Upper lobe of left lung (tissue), 6 donors: ENCODE measurements at regions not wholly inside any gene's neighbourhood (a gene's known extent, or its start where the extent isn't known, plus 50 kb on each side); places are given as distances from the start of the nearest gene placed in this dataset.

Source experiments
- ATAC-seq, 2 donors: fragments of 200-7000 bp; cut with Tn5 transposase; one replicate each; pipeline ENCODE4 v1.9.1; 2022; ENCODE audit warnings: mild to moderate bottlenecking in 2 of 2, moderate library complexity in 2 of 2; ENCODE audit not compliant: low FRiP score in 2 of 2
- DNase-seq, 2 donors: peaks; one replicate each; pipeline ENCODE4 v3.0.0-alpha.2; 2019 to 2020
- H3K27ac ChIP-seq, 4 donors: fragments of 200-600 bp; sonication (generic); one replicate each; pipeline ENCODE4 v1.5.1; 2016 to 2019
- H3K27me3 ChIP-seq, 4 donors: fragments of 200-600 bp; sonication (generic); one replicate each; pipeline ENCODE4 v1.5.1; 2017 to 2019
- H3K36me3 ChIP-seq, 4 donors: fragments of 200-600 bp; sonication (generic); one replicate each; pipeline ENCODE4 v1.5.1; 2016 to 2019
- H3K4me1 ChIP-seq, 4 donors: fragments of 200-600 bp; sonication (generic); one replicate each; pipeline ENCODE4 v1.5.1; 2018 to 2019
- H3K4me3 ChIP-seq, 4 donors: fragments of 200-600 bp; sonication (generic); one replicate each; pipeline ENCODE4 v1.5.1; 2017 to 2019; ENCODE audit warnings: mild to moderate bottlenecking in 2 of 4, moderate library complexity in 1 of 4
- H3K9me3 ChIP-seq, 4 donors: fragments of 200-600 bp; sonication (generic); one replicate each; pipeline ENCODE4 v1.5.1; 2018 to 2019
- EP300 ChIP-seq, 4 donors: sonication (generic); formaldehyde crosslinking; IDR thresholded peaks; one replicate each; pipeline ENCODE4 v1.5.1; 2017; ENCODE audit warnings: antibody characterized with exemption in 4 of 4, control low read depth in 2 of 4
- POLR2A ChIP-seq, 4 donors: fragments of 450-650 bp; IDR thresholded peaks; one replicate each; pipeline ENCODE4 v1.5.1; 2016 to 2017; ENCODE audit warnings: antibody characterized with exemption in 4 of 4, mild to moderate bottlenecking in 2 of 4
- POLR2AphosphoS5 ChIP-seq, 2 donors: sonication (generic); formaldehyde crosslinking; IDR thresholded peaks; one replicate each; pipeline ENCODE4 v1.5.1; 2017; ENCODE audit warnings: antibody characterized with exemption in 2 of 2
- WGBS, 2 donors: methylation state at CpG; one replicate each; pipeline ENCODE4 v1.1.5; 2017 to 2018; 5-methylcytosine and 5-hydroxymethylcytosine counted together
- TF ChIP-seq, protein P1 (sequence below), 6 experiments: fragments of 450-650 bp in 4 of 6; fragments of 200-600 bp in 2 of 6; sonication (generic) in 2 of 6; IDR thresholded peaks; one replicate each; pipeline ENCODE4 v1.5.1; 2016 to 2019; ENCODE audit warnings: antibody characterized with exemption in 6 of 6
- donor health status: DM: no; HTN: no; CAD: no; lungs with moderate emphysema.
- donor health status: DM: no; HTN: yes; CAD: no; lungs with severe emphysema.

DNA sequence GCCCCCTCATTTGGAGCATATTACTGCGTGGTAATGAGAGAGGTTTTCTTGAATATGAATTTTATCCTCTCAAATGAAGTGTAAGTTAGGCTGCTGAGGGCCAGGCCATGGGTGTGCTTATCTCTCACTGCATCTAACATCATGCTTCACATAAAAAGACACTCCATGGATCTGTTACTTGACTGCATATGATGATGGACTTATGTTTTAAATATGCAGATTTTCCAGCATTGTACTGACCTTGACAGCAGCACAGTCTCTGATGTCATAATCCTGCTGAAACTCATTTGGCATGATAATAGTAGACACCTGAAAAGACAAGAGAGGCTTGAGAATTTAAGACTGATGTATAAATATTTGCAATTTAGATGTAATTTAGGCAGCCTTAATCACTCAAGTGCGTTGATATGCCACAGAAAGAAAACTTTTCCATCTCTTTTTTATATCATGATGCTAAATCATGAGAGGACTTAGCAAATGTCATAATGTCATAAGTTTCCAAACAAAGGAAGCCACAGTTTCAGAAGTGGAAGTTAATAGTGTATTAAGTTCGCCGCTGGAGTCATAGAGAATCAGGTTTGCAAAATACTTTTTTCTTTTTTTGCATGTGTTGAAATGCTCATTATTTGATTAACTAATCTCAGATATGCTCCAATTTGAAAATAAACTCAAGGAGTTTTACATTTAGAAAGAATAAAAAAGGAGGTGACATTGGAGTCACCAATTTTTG lies 62.7 kb upstream of the CD302 start:
- Histone ChIP-seq H3K27me3 (no peaks in the 10 kb centered on the region), H3K27ac (no peak overlapping the region), H3K4me3 (no peak overlapping the region), H3K36me3 (no peaks in the 10 kb centered on the region), H3K4me1 (peaks cover 0 to under 1% (median 0%) of the 10 kb centered on the region in 4 donors), H3K9me3 (no peaks in the 10 kb centered on the region)
- DNase-seq (no peak), ATAC-seq (no peak)
- no peak for TF ChIP-seq EP300 (IDR thresholded peaks at IDR 0.05)
- no peak for TF ChIP-seq POLR2AphosphoS5 (IDR thresholded peaks at IDR 0.05)
- TF ChIP-seq POLR2A (IDR thresholded peaks at IDR 0.05), result no peak
- TF ChIP-seq, protein P1, sequence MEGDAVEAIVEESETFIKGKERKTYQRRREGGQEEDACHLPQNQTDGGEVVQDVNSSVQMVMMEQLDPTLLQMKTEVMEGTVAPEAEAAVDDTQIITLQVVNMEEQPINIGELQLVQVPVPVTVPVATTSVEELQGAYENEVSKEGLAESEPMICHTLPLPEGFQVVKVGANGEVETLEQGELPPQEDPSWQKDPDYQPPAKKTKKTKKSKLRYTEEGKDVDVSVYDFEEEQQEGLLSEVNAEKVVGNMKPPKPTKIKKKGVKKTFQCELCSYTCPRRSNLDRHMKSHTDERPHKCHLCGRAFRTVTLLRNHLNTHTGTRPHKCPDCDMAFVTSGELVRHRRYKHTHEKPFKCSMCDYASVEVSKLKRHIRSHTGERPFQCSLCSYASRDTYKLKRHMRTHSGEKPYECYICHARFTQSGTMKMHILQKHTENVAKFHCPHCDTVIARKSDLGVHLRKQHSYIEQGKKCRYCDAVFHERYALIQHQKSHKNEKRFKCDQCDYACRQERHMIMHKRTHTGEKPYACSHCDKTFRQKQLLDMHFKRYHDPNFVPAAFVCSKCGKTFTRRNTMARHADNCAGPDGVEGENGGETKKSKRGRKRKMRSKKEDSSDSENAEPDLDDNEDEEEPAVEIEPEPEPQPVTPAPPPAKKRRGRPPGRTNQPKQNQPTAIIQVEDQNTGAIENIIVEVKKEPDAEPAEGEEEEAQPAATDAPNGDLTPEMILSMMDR (IDR thresholded peaks at IDR 0.05), result no peak
- 86 to 89% methylated on average over 4 of the region's 4 CpGs for WGBS, 2 donors

DNA sequence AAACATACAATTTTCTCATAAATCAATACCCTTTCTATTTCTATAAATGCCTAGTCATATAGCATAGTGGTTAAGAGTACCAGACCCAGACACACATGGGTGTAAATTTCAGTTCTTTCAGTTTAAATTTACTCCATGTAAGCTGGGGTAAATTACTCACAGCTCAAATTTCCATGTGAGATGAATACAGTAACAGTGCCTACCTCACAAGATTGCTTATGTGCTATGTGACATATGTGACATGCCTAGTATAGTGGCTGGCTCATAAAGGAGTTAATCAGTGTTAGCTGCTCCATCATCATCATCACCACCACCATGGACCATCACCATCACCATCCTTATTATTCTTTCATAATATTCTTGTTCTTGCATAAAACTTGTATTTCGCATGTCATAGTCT lies 61.6 kb upstream of the CD302 start:
- DNase-seq, result no peak
- no peak overlapping the region for H3K4me3 ChIP-seq
- TF ChIP-seq, protein P1 (IDR thresholded peaks at IDR 0.05), result no peak
- no peak for TF ChIP-seq POLR2AphosphoS5 (IDR thresholded peaks at IDR 0.05)
- no peak for TF ChIP-seq EP300 (IDR thresholded peaks at IDR 0.05)
- TF ChIP-seq POLR2A (IDR thresholded peaks at IDR 0.05), result no peak
- no peak overlapping the region for H3K27ac ChIP-seq
- no peaks in the 10 kb centered on the region for H3K9me3 ChIP-seq
- no peaks in the 10 kb centered on the region for H3K36me3 ChIP-seq
- no peak for ATAC-seq
- no peaks in the 10 kb centered on the region for H3K27me3 ChIP-seq
- peaks cover 0 to 4% (median 0%) of the 10 kb centered on the region in 4 donors for H3K4me1 ChIP-seq
- WGBS, 2 donors, result 67 to 77% methylated on average over 1 of the region's 1 CpG

DNA sequence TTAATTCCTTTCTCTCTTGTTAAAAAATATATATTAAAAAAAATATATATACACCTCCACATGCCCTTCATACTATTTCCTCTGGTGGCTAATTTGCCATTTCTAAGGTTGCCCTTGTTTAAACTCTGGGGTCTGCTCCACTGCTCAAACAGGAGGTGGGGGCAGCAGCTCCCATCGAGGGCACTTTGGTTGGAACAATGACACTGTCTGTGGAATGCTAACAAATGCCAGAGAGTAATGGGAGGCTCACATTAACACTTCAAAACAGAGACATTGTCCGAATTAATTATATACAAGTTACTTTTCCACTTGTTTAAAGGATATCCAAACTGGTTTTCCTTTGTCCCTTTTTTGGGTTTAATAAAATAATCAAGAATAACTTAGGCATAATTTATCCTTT lies 58.8 kb upstream of the CD302 start:
- DNase-seq, result no peak
- 33 to 55% methylated on average over 2 of the region's 2 CpGs for WGBS, 2 donors
- Histone ChIP-seq H3K27me3 (no peaks in the 10 kb centered on the region), H3K4me3 (no peak overlapping the region), H3K9me3 (no peaks in the 10 kb centered on the region), H3K36me3 (no peaks in the 10 kb centered on the region), H3K27ac (no peak overlapping the region), H3K4me1 (peaks cover 0 to 4% (median 0%) of the 10 kb centered on the region in 4 donors)
- no peak for TF ChIP-seq EP300 (IDR thresholded peaks at IDR 0.05)
- TF ChIP-seq, protein P1 (IDR thresholded peaks at IDR 0.05), result no peak
- no peak for ATAC-seq

DNA sequence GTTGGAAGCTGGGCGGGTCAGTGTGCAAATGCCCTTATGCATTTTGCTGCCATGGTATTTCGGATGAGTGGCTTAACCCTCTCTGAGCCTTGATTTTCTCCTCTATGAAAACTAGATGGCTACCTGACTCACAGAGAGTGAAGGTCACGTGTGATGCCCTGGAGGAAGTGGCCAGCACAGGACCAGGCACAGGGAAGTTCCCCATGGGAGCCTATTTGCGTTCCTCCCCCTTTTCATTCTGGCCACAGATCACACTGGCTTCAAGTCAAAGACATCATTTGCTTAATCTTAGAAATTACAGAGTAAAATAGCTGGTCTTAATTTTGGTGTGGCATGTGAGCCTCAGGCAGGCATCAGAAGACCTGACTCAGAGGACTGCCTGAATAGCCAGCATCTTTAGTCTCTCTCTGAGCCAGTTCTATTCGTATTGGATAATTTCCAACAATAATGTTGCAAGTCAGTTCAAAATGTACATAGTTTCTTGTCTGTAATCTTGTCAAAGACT lies 57.6 kb upstream of the CD302 start:
- no peak overlapping the region for H3K27ac ChIP-seq
- peaks cover 0 to 4% (median 0%) of the 10 kb centered on the region in 4 donors for H3K4me1 ChIP-seq
- no peaks in the 10 kb centered on the region for H3K36me3 ChIP-seq
- DNase-seq (peak in 1 of 2 donors; percentile 45), ATAC-seq (no peak)
- no peaks in the 10 kb centered on the region for H3K9me3 ChIP-seq
- no peak overlapping the region for H3K4me3 ChIP-seq
- WGBS, 2 donors, result 62 to 70% methylated on average over 5 of the region's 5 CpGs
- no peaks in the 10 kb centered on the region for H3K27me3 ChIP-seq
- TF ChIP-seq, protein P1 (IDR thresholded peaks at IDR 0.05), result no peak
- TF ChIP-seq POLR2AphosphoS5 (IDR thresholded peaks at IDR 0.05) (no peak), EP300 (IDR thresholded peaks at IDR 0.05) (no peak), POLR2A (IDR thresholded peaks at IDR 0.05) (no peak)

DNA sequence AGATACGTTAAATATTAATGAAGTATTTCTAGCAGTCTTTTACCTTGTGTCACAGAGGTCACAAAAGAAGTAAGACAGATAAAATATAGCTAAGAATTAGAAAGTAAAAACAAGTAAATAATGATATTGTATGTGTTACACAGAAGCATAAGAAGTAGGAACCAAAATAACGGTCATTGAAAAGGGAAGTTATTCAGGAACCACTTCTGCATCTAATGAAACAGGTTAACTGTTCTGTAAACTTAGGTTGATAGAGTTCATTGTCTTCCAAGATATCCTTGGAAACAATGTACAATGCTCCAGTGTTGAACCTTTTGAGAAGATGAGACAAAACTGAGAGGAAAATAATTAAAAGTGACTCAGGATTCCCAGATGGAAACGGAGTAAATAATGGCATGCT lies 57.1 kb upstream of the CD302 start:
- WGBS, 2 donors, result 62 to 75% methylated on average over 3 of the region's 3 CpGs
- no peak for TF ChIP-seq POLR2AphosphoS5 (IDR thresholded peaks at IDR 0.05)
- TF ChIP-seq EP300 (IDR thresholded peaks at IDR 0.05), result no peak
- TF ChIP-seq POLR2A (IDR thresholded peaks at IDR 0.05), result no peak

More for the DNA sequence above, 57.1 kb upstream of the CD302 start:
- Histone ChIP-seq H3K27ac (no peak overlapping the region), H3K9me3 (no peaks in the 10 kb centered on the region), H3K4me1 (peaks cover 0 to 4% (median 0%) of the 10 kb centered on the region in 4 donors), H3K36me3 (no peaks in the 10 kb centered on the region), H3K27me3 (no peaks in the 10 kb centered on the region), H3K4me3 (no peak overlapping the region)
- ATAC-seq, result no peak
- no peak for DNase-seq
